ENCODE measurements at regions not wholly inside any gene's neighbourhood (a gene's known extent, or its start where the extent isn't known, plus 50 kb on each side); places are given as distances from the start of the nearest gene placed in this dataset.
"Not testable (repeated sequence)": the region's sequence is repeated elsewhere in the genome, so short reads cannot be mapped to it uniquely, and the experiment has no call there.

- no peak for DNase-seq
These were observed 1613.6 kb upstream of the PRMT6 start for GRCh38 chr1:105442901-105443300.

- no peak for DNase-seq
These were observed 1596.7 kb upstream of the PRMT6 start for GRCh38 chr1:105459759-105460158.

- DNase-seq, result no peak
These were observed 1594.2 kb upstream of the PRMT6 start for GRCh38 chr1:105462308-105462707.

GRCh38 chr1:105467549-105467948, 1588.9 kb upstream of the PRMT6 start:
- no peak for DNase-seq

- not testable (repeated sequence) for DNase-seq
These were observed 1585.9 kb upstream of the PRMT6 start for GRCh38 chr1:105470541-105470940.

GRCh38 chr1:105483436-105483835, 1573.0 kb upstream of the PRMT6 start:
- DNase-seq, result no peak

GRCh38 chr1:105485207-105485606, 1571.3 kb upstream of the PRMT6 start:
- no peak for DNase-seq

GRCh38 chr1:105492921-105493320, 1563.6 kb upstream of the PRMT6 start:
- DNase-seq, result no peak

- no peak for DNase-seq
These were observed 1540.4 kb upstream of the PRMT6 start for GRCh38 chr1:105516068-105516467.

- DNase-seq, result no peak
These were observed 1522.5 kb upstream of the PRMT6 start for GRCh38 chr1:105533996-105534395.

- DNase-seq, result no peak
These were observed 1512.0 kb upstream of the PRMT6 start for GRCh38 chr1:105544475-105544874.

- no peak for DNase-seq
These were observed 1500.2 kb upstream of the PRMT6 start for GRCh38 chr1:105556266-105556665.

GRCh38 chr1:105558023-105558422, 1498.5 kb upstream of the PRMT6 start:
- no peak for DNase-seq

GRCh38 chr1:105565006-105565405, 1491.5 kb upstream of the PRMT6 start:
- DNase-seq, result no peak

- no peak for DNase-seq
These were observed 1470.7 kb upstream of the PRMT6 start for GRCh38 chr1:105585791-105586190.

GRCh38 chr1:105591681-105592080, 1464.8 kb upstream of the PRMT6 start:
- DNase-seq, result no peak

- DNase-seq, result no peak
These were observed 1447.8 kb upstream of the PRMT6 start for GRCh38 chr1:105608713-105609112.

GRCh38 chr1:105626276-105626987, 1430.0 kb upstream of the PRMT6 start:
- no peak for DNase-seq

GRCh38 chr1:105631153-105631744, 1425.2 kb upstream of the PRMT6 start:
- not testable (repeated sequence) for DNase-seq

GRCh38 chr1:105632342-105633196, 1423.9 kb upstream of the PRMT6 start:
- DNase-seq, result no peak

GRCh38 chr1:105636052-105636451, 1420.4 kb upstream of the PRMT6 start:
- DNase-seq, result no peak

- DNase-seq, result no peak
These were observed 1415.1 kb upstream of the PRMT6 start for GRCh38 chr1:105641407-105641806.

GRCh38 chr1:105652109-105652508, 1404.4 kb upstream of the PRMT6 start:
- no peak for DNase-seq

- DNase-seq, result no peak
These were observed 1401.4 kb upstream of the PRMT6 start for GRCh38 chr1:105655032-105655431.
